ENCODE measurements at regions not wholly inside any gene's neighbourhood (a gene's known extent, or its start where the extent isn't known, plus 50 kb on each side); places are given as distances from the start of the nearest gene placed in this dataset.

- TF ChIP-seq CTCF (conservative IDR thresholded peaks at IDR 0.05; ENCODE audit: low read depth, low read length) (no peak), EZH2 (IDR thresholded peaks at IDR 0.05; ENCODE audit: borderline replicate concordance, low read depth, low read length, poor library complexity, severe bottlenecking) (no peak)
Observed at GRCh38 chr18:77870199-77870598, 620.6 kb downstream of the GALR1 start.
